Lung (tissue), 11 donors: ENCODE measurements at regions not wholly inside any gene's neighbourhood (a gene's known extent, or its start where the extent isn't known, plus 50 kb on each side); places are given as distances from the start of the nearest gene placed in this dataset.
"Not testable (repeated sequence)": the region's sequence is repeated elsewhere in the genome, so short reads cannot be mapped to it uniquely, and the experiment has no call there.

ENCODE experiments used
- ATAC-seq: fragments of 200-7000 bp; cut with Tn5 transposase; one replicate; pipeline ENCODE4 v1.9.1; 2020; ENCODE audit warnings: moderate number of reproducible peaks; ENCODE audit not compliant: insufficient read depth, low FRiP score
- DNase-seq, 3 donors: peaks; one replicate each; pipeline ENCODE4 v3.0.0-alpha.2; 2013 to 2017
- H3K27ac ChIP-seq, 2 donors: one replicate each; pipeline ENCODE4 v1.5.1; 2013; ENCODE audit warnings: mild to moderate bottlenecking in 2 of 2, moderate library complexity in 2 of 2, control low read depth in 1 of 2, inconsistent platforms in 1 of 2, low read depth in 1 of 2, low read length in 1 of 2
- H3K27me3 ChIP-seq, 3 donors: one replicate each; pipeline ENCODE4 v1.5.1; 2013; ENCODE audit warnings: low read length in 2 of 3; ENCODE audit not compliant: control insufficient read depth in 3 of 3, insufficient read depth in 3 of 3
- H3K36me3 ChIP-seq, 4 donors: one replicate each; pipeline ENCODE4 v1.5.1; 2013; ENCODE audit warnings: low read length in 4 of 4, mild to moderate bottlenecking in 1 of 4, moderate library complexity in 1 of 4; ENCODE audit not compliant: control insufficient read depth in 4 of 4, insufficient read depth in 4 of 4
- H3K4me1 ChIP-seq, 5 donors: one replicate each; pipeline ENCODE4 v1.5.1; 2013; ENCODE audit warnings: low read length in 5 of 5, mild to moderate bottlenecking in 2 of 5, moderate library complexity in 1 of 5; ENCODE audit not compliant: control insufficient read depth in 5 of 5, insufficient read depth in 5 of 5
- H3K4me3 ChIP-seq: one replicate; pipeline ENCODE4 v1.5.1; 2013; ENCODE audit warnings: mild to moderate bottlenecking, control low read depth, moderate library complexity
- H3K9ac ChIP-seq, 2 donors: one replicate each; pipeline ENCODE4 v1.5.1; 2013; ENCODE audit warnings: low read length in 2 of 2, control low read depth in 1 of 2; ENCODE audit not compliant: insufficient read depth in 1 of 2
- H3K9me3 ChIP-seq, 4 donors: one replicate each; pipeline ENCODE4 v1.5.1; 2013; ENCODE audit warnings: low read length in 3 of 4, mild to moderate bottlenecking in 1 of 4, moderate library complexity in 1 of 4; ENCODE audit not compliant: control insufficient read depth in 4 of 4, insufficient read depth in 3 of 4
- WGBS, 2 donors: extraction: QIAGEN DNeasy Blood & Tissue Kit; methylation state at CpG; one replicate each; pipeline ENCODE4 v1.1.7; 2013; 5-methylcytosine and 5-hydroxymethylcytosine counted together
- TF ChIP-seq, protein P1 (sequence below): IDR thresholded peaks from 2 replicates; pipeline ENCODE4 v1.5.1; 2012; ENCODE audit warnings: mild to moderate bottlenecking; ENCODE audit errors: control extremely low read depth, extremely low read depth
- donor health status: control.
- donor health status: control.
- donor health status: Bipolar disorder and iron deficiency.
- donor health status: healthy.
- donor health status: DM: yes; HTN: yes; CAD: no.

DNA sequence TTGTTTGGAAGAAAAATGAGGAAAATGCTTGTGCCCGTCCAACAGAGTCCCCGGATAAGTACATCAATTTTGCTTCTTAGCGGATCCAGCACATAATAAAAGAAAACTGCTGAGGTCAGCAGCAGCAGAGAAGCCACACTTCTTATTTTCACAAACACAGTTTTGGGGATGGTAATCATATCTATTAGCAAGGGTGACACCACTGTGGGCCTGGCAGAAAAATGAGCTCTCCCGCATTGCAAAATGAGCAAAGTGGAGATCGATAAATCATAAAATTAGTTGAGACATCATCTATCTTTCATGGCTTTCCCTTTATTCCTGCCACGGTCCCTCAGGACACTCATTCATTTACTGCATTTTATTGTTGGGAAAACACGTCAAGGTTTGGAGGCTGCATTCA, 186.4 kb downstream of the NPIPA7 start:
- H3K9ac ChIP-seq, ATAC-seq, DNase-seq, H3K27ac ChIP-seq, H3K4me1 ChIP-seq, H3K36me3 ChIP-seq, H3K27me3 ChIP-seq, H3K9me3 ChIP-seq, H3K4me3 ChIP-seq: not testable (repeated sequence)
- no CpG with 5 or more reads among the region's 7 CpGs for WGBS, 2 donors

DNA sequence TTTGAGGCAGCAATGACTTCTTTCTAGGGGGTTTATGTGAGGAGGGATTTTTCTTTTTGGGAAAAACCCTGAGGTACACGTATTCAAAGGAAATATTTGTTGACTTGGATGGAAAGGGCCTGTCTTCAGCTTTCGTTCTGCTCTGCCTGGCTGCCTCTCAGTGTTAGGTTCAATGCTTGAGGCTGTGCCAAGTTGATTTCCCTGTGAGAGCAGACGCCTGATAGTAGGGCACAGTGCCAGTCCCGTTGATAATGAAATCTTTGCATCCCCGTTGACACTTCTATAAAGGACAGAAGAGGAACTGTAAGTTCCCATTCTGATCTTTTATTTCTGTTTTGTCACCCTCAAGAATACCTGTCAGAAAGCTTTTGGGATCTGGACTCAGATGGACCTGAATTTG, 191.1 kb downstream of the NPIPA7 start:
- not testable (repeated sequence) for H3K27me3 ChIP-seq, H3K9me3 ChIP-seq, H3K27ac ChIP-seq, DNase-seq, H3K36me3 ChIP-seq, H3K4me1 ChIP-seq, H3K4me3 ChIP-seq, H3K9ac ChIP-seq, ATAC-seq
- WGBS, 2 donors = 27 to 35% methylated on average over 5 of the region's 5 CpGs

DNA sequence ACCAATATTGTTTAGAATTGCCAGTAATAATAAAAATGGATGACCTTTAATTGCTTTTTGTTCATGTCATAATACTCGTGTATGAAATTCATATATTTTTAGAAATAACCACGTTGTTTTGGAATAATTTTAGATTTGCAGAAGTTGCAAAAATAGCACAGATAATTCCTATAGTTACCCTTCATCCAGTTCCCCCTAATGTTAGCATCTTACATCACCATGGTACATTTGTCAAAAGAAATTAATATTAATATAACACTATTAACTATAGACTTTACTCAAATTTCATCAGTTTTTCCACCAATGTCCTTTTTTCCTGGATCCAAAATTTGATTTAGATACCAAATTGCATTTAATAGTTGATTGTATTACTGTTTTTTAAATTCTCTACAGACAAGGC, 191.9 kb downstream of the NPIPA7 start:
- H3K9me3 ChIP-seq, H3K27me3 ChIP-seq, H3K36me3 ChIP-seq, H3K27ac ChIP-seq, H3K4me1 ChIP-seq, H3K9ac ChIP-seq, H3K4me3 ChIP-seq, ATAC-seq, DNase-seq: not testable (repeated sequence)
- WGBS, 2 donors = 40 to 55% methylated on average over 2 of the region's 2 CpGs

DNA sequence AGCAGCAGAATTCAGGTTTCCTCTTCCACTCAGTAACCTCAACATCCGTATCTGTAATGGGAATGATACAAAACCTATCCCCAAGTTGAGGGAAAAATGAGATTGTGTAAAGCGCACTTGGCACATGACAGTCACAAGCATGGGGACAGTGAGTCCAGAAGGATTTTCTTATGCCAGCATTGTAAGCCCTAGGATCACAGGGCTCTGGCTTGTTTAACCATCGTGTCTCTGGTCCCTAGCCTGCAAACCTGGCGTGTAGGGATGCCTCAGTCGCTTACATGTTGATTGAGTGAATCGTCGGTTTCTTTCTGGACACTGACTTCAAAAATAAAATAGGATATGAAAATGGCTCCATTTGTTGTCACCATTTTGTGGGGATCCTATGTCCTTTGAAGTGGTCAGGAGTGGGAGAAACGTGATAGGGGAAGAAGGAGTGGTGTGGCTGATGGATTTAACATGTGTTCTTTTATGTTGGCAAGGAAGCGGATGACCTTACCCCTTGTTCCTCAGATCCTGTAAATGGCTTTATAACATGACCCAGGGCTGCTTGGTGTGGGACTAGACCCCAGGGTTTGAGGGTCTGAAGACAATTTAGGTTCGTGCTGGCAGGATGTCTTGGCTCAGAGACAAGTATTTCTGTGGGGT, 193.3 kb downstream of the NPIPA7 start:
- not testable (repeated sequence) for H3K36me3 ChIP-seq, DNase-seq, H3K27me3 ChIP-seq, H3K9me3 ChIP-seq, ATAC-seq, H3K4me3 ChIP-seq, H3K9ac ChIP-seq, H3K4me1 ChIP-seq, H3K27ac ChIP-seq
- 76 to 89% methylated on average over 7 to 8 of the region's 10 CpGs for WGBS, 2 donors

DNA sequence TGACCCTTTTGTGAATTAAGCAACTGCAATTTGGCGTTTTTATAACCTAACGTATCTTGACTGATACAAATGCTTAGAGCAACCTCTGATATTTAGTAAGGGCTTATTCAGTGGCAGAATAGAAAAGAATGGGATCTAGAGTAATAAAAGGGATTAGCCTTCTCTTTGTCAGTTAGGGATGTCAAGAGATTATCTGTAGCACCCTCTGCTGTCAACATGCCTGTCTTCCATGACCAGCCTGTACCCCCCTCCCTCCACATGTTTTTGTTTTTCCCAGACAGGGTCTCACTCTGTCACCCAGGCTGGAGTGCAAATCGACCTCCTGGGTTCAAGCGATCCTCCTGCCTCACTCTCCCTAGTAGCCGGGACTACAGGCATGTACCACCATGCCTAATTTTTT, 198.1 kb downstream of the NPIPA7 start:
- not testable (repeated sequence) for H3K27me3 ChIP-seq, H3K9ac ChIP-seq, H3K9me3 ChIP-seq, H3K36me3 ChIP-seq, H3K4me3 ChIP-seq, H3K4me1 ChIP-seq, DNase-seq, ATAC-seq, H3K27ac ChIP-seq
- 70 to 84% methylated on average over 5 of the region's 5 CpGs for WGBS, 2 donors

DNA sequence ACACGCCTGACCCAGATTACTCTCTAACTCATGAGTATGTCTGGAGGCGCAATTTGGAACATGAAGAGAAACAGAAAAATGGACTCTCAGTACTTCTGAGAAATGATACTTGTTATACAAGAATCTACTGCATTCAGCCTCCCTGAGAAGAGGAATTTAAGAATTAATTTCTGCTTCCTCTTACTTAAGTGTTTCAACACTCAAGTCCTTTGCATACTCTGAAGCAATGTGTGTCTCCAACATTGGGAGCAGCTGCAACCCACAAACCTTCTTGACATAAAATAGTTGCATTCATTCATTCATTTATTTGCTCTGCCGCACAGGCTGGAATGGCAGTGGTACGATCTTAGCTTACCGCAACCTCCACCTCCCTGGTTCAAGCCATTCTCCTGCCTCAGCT, 199.8 kb downstream of the NPIPA7 start:
- H3K9me3 ChIP-seq = peaks cover 0 to 4% (median 0%) of the 10 kb centered on the region in 4 donors
- TF ChIP-seq, protein P1, sequence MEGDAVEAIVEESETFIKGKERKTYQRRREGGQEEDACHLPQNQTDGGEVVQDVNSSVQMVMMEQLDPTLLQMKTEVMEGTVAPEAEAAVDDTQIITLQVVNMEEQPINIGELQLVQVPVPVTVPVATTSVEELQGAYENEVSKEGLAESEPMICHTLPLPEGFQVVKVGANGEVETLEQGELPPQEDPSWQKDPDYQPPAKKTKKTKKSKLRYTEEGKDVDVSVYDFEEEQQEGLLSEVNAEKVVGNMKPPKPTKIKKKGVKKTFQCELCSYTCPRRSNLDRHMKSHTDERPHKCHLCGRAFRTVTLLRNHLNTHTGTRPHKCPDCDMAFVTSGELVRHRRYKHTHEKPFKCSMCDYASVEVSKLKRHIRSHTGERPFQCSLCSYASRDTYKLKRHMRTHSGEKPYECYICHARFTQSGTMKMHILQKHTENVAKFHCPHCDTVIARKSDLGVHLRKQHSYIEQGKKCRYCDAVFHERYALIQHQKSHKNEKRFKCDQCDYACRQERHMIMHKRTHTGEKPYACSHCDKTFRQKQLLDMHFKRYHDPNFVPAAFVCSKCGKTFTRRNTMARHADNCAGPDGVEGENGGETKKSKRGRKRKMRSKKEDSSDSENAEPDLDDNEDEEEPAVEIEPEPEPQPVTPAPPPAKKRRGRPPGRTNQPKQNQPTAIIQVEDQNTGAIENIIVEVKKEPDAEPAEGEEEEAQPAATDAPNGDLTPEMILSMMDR = no peak
- no peak for ATAC-seq
- no peaks in the 10 kb centered on the region for H3K36me3 ChIP-seq
- H3K27me3 ChIP-seq = no peaks in the 10 kb centered on the region
- DNase-seq = no peak
- no peak overlapping the region for H3K4me3 ChIP-seq
- WGBS, 2 donors = 77 to 80% methylated on average over 5 of the region's 5 CpGs
- no peak overlapping the region for H3K9ac ChIP-seq
- H3K4me1 ChIP-seq = no peaks in the 10 kb centered on the region
- H3K27ac ChIP-seq = no peak overlapping the region

DNA sequence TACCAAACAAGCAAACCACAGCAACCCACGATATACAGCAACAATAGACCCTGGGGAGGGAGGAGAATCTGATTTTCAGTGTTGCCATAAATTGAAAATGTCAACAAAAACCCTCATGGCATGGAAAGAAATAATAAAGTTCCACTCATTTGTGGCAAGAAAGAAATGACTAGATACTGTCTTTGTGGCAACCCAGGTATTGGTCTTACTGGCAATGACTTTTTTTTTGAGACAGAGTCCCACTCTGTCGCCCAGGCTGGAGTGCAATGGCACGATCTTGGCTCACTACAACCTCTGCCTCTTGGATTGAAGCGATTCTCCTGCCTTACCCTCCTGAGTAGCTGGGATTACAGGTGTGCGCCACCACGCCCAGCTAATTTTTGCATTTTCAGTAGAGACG, 204.0 kb downstream of the NPIPA7 start:
- not testable (repeated sequence) for DNase-seq, H3K27ac ChIP-seq, H3K36me3 ChIP-seq, H3K9me3 ChIP-seq, H3K27me3 ChIP-seq, H3K4me1 ChIP-seq, H3K9ac ChIP-seq, H3K4me3 ChIP-seq, ATAC-seq
- 88 to 90% methylated on average over 7 of the region's 7 CpGs for WGBS, 2 donors
